Adrenal gland (tissue), 9 donors: ENCODE measurements at regions not wholly inside any gene's neighbourhood (a gene's known extent, or its start where the extent isn't known, plus 50 kb on each side); places are given as distances from the start of the nearest gene placed in this dataset.
A peak's percentile ranks its signal among the peaks of the same experiment; 100 is the strongest.

ENCODE experiments used
- DNase-seq, 7 donors: peaks; one replicate each; pipeline ENCODE4 v3.0.0-alpha.2; 2019 to 2020
- H3K27ac ChIP-seq, 5 donors: fragments of 200-600 bp; sonication (generic) in 4 of 5; 1 replicate in 3 of 5; 2 replicates in 2 of 5; pipeline versions ENCODE4 v1.5.1 to v1.8.0; 2016 to 2020; ENCODE audit warnings: mild to moderate bottlenecking in 1 of 5
- H3K27me3 ChIP-seq: fragments of 200-600 bp; 2 replicates; pipeline ENCODE4 v1.8.0; 2021
- H3K36me3 ChIP-seq, 2 donors: fragments of 200-600 bp; replicated peaks in 1 of 2; 1 replicate in 1 of 2; 2 replicates in 1 of 2; pipeline versions ENCODE4 v1.5.1 to v1.8.0; 2018 to 2022
- H3K4me1 ChIP-seq, 2 donors: fragments of 200-600 bp; replicated peaks in 1 of 2; 1 replicate in 1 of 2; 2 replicates in 1 of 2; pipeline versions ENCODE4 v1.5.1 to v1.8.0; 2018 to 2021
- H3K4me3 ChIP-seq, 4 donors: fragments of 200-600 bp; sonication (generic) in 3 of 4; one replicate each; pipeline ENCODE4 v1.5.1; 2016 to 2018
- H3K9me3 ChIP-seq, 3 donors: fragments of 200-600 bp; sonication (generic) in 1 of 3; replicated peaks in 1 of 3; 1 replicate in 2 of 3; 2 replicates in 1 of 3; pipeline versions ENCODE4 v1.5.1 to v1.8.0; 2016 to 2021
- POLR2A ChIP-seq, 2 donors: fragments of 450-650 bp; IDR thresholded peaks; one replicate each; pipeline ENCODE4 v1.6.1; 2017; ENCODE audit warnings: antibody characterized with exemption in 2 of 2, mild to moderate bottlenecking in 2 of 2, moderate library complexity in 1 of 2
- WGBS, 4 donors: extraction: QIAGEN DNeasy Blood & Tissue Kit in 2 of 4; methylation state at CpG; one replicate each; pipeline versions ENCODE4 v1.1.5 to v1.1.7; 2013 to 2017; 5-methylcytosine and 5-hydroxymethylcytosine counted together
- intact Hi-C, 2 donors: fragments of 100-400 bp; cut with DNase I; formaldehyde crosslinking; loops; one replicate each; pipeline versions ENCODE4 v1.14.1 to v1.15.0; 2022 to 2023
- TF ChIP-seq, protein P1 (sequence below), 6 experiments: fragments of 450-650 bp in 4 of 6; fragments of 200-600 bp in 2 of 6; sonication (generic) in 1 of 6; IDR thresholded peaks; 1 replicate in 5 of 6; 2 replicates in 1 of 6; pipeline versions ENCODE4 v1.5.1 to v1.8.0; 2016 to 2021; ENCODE audit warnings: antibody characterized with exemption in 6 of 6, mild to moderate bottlenecking in 2 of 6, moderate library complexity in 1 of 6
- donor health status: healthy with polysubstance abuse.
- donor health status: Bipolar disorder and iron deficiency.
- donor health status: DM: yes; HTN: yes; CAD: no.
- donor health status: DM: no; HTN: no; CAD: no.
- donor health status: DM: no; HTN: no; CAD: no.

DNA sequence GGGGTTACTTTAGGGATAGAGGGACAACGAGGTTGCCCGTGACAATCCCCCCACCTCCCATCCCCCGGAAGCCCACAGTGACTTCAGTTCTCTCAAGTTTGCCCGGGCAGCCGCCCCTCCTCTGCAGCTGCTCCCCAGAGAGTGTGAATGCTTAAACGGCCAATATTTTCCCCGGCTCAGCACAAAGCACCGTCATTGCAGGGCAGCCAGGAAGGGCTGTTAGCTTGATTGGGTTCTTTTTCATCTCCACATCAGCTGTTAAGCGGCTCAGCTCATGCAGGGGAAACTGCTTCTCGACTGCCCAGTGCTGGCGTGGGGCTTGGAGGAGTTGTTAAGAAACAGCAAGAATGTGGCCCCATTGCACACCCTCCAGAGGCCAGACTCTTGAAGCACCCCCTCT lies 120.5 kb upstream of the NCOR2 start:
- 31 to 49% (median 42%) methylated on average over 10 to 11 of the region's 11 CpGs for WGBS, 4 donors
- Histone ChIP-seq H3K27me3 (no peaks in the 10 kb centered on the region), H3K27ac (peak overlapping the region in 3 of 5 donors; percentile 15 to 68 (median 57)), H3K4me3 (no peak overlapping the region), H3K36me3 (no peaks in the 10 kb centered on the region), H3K9me3 (peaks cover 0 to 8% (median 0%) of the 10 kb centered on the region in 3 donors), H3K4me1 (peaks cover 18 to 42% of the 10 kb centered on the region in 2 donors)
- DNase-seq, result peak in 1 of 7 donors; percentile 36
- intact Hi-C loops, result loop anchor here (10.0 kb wide), 3 partner anchors 57 to 123 kb away; partner anchors contain the start of gene NCOR2 (in 1 of the 2)
- TF ChIP-seq, protein P1, sequence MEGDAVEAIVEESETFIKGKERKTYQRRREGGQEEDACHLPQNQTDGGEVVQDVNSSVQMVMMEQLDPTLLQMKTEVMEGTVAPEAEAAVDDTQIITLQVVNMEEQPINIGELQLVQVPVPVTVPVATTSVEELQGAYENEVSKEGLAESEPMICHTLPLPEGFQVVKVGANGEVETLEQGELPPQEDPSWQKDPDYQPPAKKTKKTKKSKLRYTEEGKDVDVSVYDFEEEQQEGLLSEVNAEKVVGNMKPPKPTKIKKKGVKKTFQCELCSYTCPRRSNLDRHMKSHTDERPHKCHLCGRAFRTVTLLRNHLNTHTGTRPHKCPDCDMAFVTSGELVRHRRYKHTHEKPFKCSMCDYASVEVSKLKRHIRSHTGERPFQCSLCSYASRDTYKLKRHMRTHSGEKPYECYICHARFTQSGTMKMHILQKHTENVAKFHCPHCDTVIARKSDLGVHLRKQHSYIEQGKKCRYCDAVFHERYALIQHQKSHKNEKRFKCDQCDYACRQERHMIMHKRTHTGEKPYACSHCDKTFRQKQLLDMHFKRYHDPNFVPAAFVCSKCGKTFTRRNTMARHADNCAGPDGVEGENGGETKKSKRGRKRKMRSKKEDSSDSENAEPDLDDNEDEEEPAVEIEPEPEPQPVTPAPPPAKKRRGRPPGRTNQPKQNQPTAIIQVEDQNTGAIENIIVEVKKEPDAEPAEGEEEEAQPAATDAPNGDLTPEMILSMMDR (IDR thresholded peaks at IDR 0.05), result no peak
- TF ChIP-seq POLR2A (IDR thresholded peaks at IDR 0.05), result no peak

DNA sequence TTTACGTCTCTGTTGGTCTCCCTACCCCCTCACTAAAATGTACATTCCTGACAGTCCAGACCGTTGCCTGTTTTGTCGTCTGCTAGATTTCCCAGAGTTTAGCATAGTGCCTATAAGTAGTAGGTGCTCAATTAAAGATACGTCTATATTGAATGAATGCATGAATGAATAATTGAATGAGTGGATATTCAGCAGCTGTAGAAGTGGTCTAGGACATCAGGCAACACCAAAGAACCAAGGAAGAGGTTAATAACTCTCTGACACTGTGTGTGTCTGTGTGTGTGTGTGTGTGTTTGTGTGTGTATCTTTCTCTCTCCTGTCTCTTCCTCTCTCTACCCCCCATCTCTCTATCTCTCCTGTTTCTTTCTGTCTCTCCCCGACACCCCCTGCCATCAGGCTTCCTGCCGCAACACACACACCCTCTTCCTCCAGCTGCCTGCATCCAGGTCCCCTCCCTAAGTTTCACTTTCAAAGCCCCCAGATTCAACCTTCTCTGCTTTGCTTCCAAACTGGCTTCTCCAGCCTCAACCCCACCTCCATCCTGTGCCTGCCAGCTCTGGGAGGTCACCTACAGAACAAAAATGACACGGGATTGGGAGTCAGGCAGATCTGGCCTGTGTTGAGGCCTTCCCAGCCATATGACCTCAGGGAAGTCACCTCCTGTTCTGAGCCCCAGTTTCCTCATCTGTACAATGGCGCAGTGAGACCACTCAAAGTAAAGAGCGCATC lies 119.9 kb upstream of the NCOR2 start:
- peak overlapping the region in 3 of 5 donors; percentile 15 to 68 (median 57) for H3K27ac ChIP-seq
- H3K36me3 ChIP-seq, result no peaks in the 10 kb centered on the region
- TF ChIP-seq POLR2A (IDR thresholded peaks at IDR 0.05), result no peak
- TF ChIP-seq, protein P1 (IDR thresholded peaks at IDR 0.05), result no peak
- intact Hi-C loops, result loop anchor here (10.0 kb wide), 3 partner anchors 57 to 123 kb away; partner anchors contain the start of gene NCOR2 (in 1 of the 2)
- H3K4me3 ChIP-seq, result no peak overlapping the region
- H3K9me3 ChIP-seq, result peaks cover 0 to 4% (median 0%) of the 10 kb centered on the region in 3 donors
- peaks cover 18 to 48% of the 10 kb centered on the region in 2 donors for H3K4me1 ChIP-seq
- no peak for DNase-seq
- 72 to 83% (median 76%) methylated on average over 9 of the region's 9 CpGs for WGBS, 4 donors
- H3K27me3 ChIP-seq, result no peaks in the 10 kb centered on the region

DNA sequence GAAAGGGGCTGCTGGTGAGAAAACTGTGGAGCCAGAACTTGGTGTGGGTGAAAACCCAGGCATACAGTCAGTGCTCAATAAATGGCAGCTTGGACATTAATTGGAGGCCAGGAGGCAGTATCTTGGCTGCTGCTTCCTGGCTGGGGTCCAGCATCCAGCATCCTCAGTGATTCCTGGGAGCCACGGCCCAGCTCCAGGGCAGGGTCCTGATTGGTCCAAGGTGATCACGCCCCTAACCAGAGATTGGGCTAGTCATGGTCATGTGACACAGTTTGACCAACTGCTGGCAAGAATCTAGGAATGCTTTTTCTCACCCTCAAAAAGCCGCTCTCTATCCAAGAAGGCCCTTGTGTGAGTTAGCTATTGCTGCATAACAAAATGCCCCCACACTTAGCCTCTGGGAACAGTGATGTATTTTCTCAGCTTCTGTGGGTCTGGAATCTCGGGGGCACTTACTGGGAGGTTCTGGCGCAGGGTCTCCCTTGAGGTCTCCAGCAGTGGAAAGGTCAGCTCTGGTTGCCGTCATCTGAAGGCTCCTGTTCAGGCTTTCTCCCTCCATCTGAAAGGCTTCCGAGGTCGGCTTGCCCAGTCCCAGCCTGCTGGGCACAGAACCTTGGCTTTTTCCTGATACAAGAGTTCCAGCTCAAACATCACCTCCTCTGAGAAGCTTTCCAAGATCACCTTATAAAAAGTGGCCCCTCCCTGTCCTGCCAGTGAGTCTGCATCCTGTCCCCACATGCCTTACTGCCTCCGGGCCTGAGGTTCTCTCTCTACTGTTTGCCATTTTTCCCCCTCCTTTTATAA lies 119.2 kb upstream of the NCOR2 start:
- Histone ChIP-seq H3K27ac (peak overlapping the region in 2 of 5 donors; percentile 87 to 91), H3K4me1 (peaks cover 18 to 56% of the 10 kb centered on the region in 2 donors), H3K27me3 (no peaks in the 10 kb centered on the region)

More for the DNA sequence above, 119.2 kb upstream of the NCOR2 start:
- TF ChIP-seq POLR2A (IDR thresholded peaks at IDR 0.05), result no peak
- TF ChIP-seq, protein P1 (IDR thresholded peaks at IDR 0.05), result no peak
- no peaks in the 10 kb centered on the region for H3K36me3 ChIP-seq
- no peaks in the 10 kb centered on the region for H3K9me3 ChIP-seq
- intact Hi-C loops, result loop anchor here (10.0 kb wide), 3 partner anchors 58 to 122 kb away; partner anchors contain the start of gene NCOR2 (in 1 of the 2)
- WGBS, 4 donors, result 79 to 96% (median 87%) methylated on average over 8 to 9 of the region's 9 CpGs
- peak in 2 of 7 donors; percentile 30 to 39 for DNase-seq
- no peak overlapping the region for H3K4me3 ChIP-seq
